ENCODE measurements at regions not wholly inside any gene's neighbourhood (a gene's known extent, or its start where the extent isn't known, plus 50 kb on each side); places are given as distances from the start of the nearest gene placed in this dataset.

GRCh38 chr4:42824278-42824977, 68.1 kb upstream of the GRXCR1 start:
- TF ChIP-seq ATF1 (CRISPR knock-in tag; IDR thresholded peaks at IDR 0.05) (no peak), CTCF (IDR thresholded peaks at IDR 0.05) (no peak), NFYB (CRISPR knock-in tag; conservative IDR thresholded peaks at IDR 0.05; ENCODE audit: low read depth) (no peak), ZNF423 (CRISPR knock-in tag; IDR thresholded peaks at IDR 0.05) (no peak), SOX15 (CRISPR knock-in tag; IDR thresholded peaks at IDR 0.05) (no peak), MAX (CRISPR knock-in tag; IDR thresholded peaks at IDR 0.05) (no peak), NR2C2 (CRISPR knock-in tag; IDR thresholded peaks at IDR 0.05) (no peak), ZNF281 (CRISPR knock-in tag; IDR thresholded peaks at IDR 0.05) (no peak), CBFB (CRISPR knock-in tag; IDR thresholded peaks at IDR 0.05; ENCODE audit: low read depth) (no peak), FOXP1 (CRISPR knock-in tag; IDR thresholded peaks at IDR 0.05; ENCODE audit: borderline replicate concordance) (no peak)

All from WTC11 (cell line).